Cardiac muscle cell (in vitro differentiated cells and primary cell): ENCODE measurements at regions not wholly inside any gene's neighbourhood (a gene's known extent, or its start where the extent isn't known, plus 50 kb on each side); places are given as distances from the start of the nearest gene placed in this dataset.

Source experiments
- DNase-seq, 2 donors: peaks; one replicate each; pipeline versions ENCODE4 v3.0.0 to v3.0.0-alpha.2; 2010 to 2017; ENCODE audit warnings: low read depth in 1 of 2, low spot score in 1 of 2
- H3K27ac ChIP-seq: fragments of 200-600 bp; sonication (generic); 2 replicates; pipeline ENCODE4 v1.5.1; 2016
- H3K27me3 ChIP-seq: fragments of 200-600 bp; sonication (generic); 2 replicates; pipeline ENCODE4 v1.6.0; 2016; ENCODE audit warnings: control low read depth
- H3K36me3 ChIP-seq: fragments of 200-600 bp; sonication (generic); 2 replicates; pipeline ENCODE4 v1.5.1; 2016; ENCODE audit warnings: control low read depth
- H3K4me1 ChIP-seq: fragments of 200-600 bp; sonication (generic); 2 replicates; pipeline ENCODE4 v1.8.1; 2017; ENCODE audit warnings: low read depth, mild to moderate bottlenecking, mixed run types
- H3K4me3 ChIP-seq: fragments of 200-600 bp; sonication (generic); 2 replicates; pipeline ENCODE4 v1.5.1; 2016; ENCODE audit warnings: mild to moderate bottlenecking
- H3K9me3 ChIP-seq: fragments of 200-600 bp; sonication (generic); 2 replicates; pipeline ENCODE4 v1.5.1; 2017; ENCODE audit warnings: low read depth, mild to moderate bottlenecking, control low read depth
- CTCF ChIP-seq: IDR thresholded peaks from 2 replicates; pipeline ENCODE4 v1.5.1; 2012; ENCODE audit warnings: low read depth, mild to moderate bottlenecking, low read length

- Histone ChIP-seq H3K36me3 (no peaks in the 10 kb centered on the region), H3K27ac (no peak overlapping the region), H3K4me3 (no peak overlapping the region), H3K4me1 (no peaks in the 10 kb centered on the region), H3K27me3 (no peaks in the 10 kb centered on the region), H3K9me3 (no peaks in the 10 kb centered on the region)
- no peak for DNase-seq
- no peak for TF ChIP-seq CTCF
Measured at GRCh38 chr3:144073698-144074097, 102.1 kb downstream of the DIPK2A start.

- no peak for TF ChIP-seq CTCF
Measured at GRCh38 chr3:144079634-144080033, 108.0 kb downstream of the DIPK2A start.

GRCh38 chr3:144084929-144085328 is 113.3 kb downstream of the DIPK2A start:
- no peak overlapping the region for H3K27ac ChIP-seq
- H3K4me1 ChIP-seq = no peaks in the 10 kb centered on the region
- no peaks in the 10 kb centered on the region for H3K36me3 ChIP-seq
- no peaks in the 10 kb centered on the region for H3K27me3 ChIP-seq
- no peak overlapping the region for H3K4me3 ChIP-seq
- H3K9me3 ChIP-seq = no peaks in the 10 kb centered on the region
- TF ChIP-seq CTCF = no peak
- no peak for DNase-seq

More at GRCh38 chr3:144079634-144080033, 108.0 kb downstream of the DIPK2A start:
- Histone ChIP-seq H3K27ac (no peak overlapping the region), H3K36me3 (no peaks in the 10 kb centered on the region), H3K4me1 (no peaks in the 10 kb centered on the region), H3K4me3 (no peak overlapping the region), H3K27me3 (no peaks in the 10 kb centered on the region), H3K9me3 (no peaks in the 10 kb centered on the region)
- no peak for DNase-seq

GRCh38 chr3:144085964-144086363 is 114.3 kb downstream of the DIPK2A start:
- Histone ChIP-seq H3K27me3 (no peaks in the 10 kb centered on the region), H3K4me3 (no peak overlapping the region), H3K27ac (no peak overlapping the region), H3K9me3 (no peaks in the 10 kb centered on the region), H3K4me1 (no peaks in the 10 kb centered on the region), H3K36me3 (no peaks in the 10 kb centered on the region)
- DNase-seq = peak in 1 of 2 donors; percentile 81
- TF ChIP-seq CTCF = no peak

- H3K36me3 ChIP-seq = no peaks in the 10 kb centered on the region
- no peak for TF ChIP-seq CTCF
Measured at GRCh38 chr3:144096016-144096415, 124.4 kb downstream of the DIPK2A start.

GRCh38 chr3:144097163-144097562 is 125.5 kb downstream of the DIPK2A start:
- DNase-seq = no peak
- H3K4me3 ChIP-seq = no peak overlapping the region
- H3K36me3 ChIP-seq = no peaks in the 10 kb centered on the region
- H3K9me3 ChIP-seq = no peaks in the 10 kb centered on the region
- no peak overlapping the region for H3K27ac ChIP-seq
- no peaks in the 10 kb centered on the region for H3K4me1 ChIP-seq
- no peak for TF ChIP-seq CTCF
- H3K27me3 ChIP-seq = no peaks in the 10 kb centered on the region

More at GRCh38 chr3:144096016-144096415, 124.4 kb downstream of the DIPK2A start:
- Histone ChIP-seq H3K4me1 (no peaks in the 10 kb centered on the region), H3K27ac (no peak overlapping the region), H3K27me3 (no peaks in the 10 kb centered on the region), H3K4me3 (no peak overlapping the region), H3K9me3 (no peaks in the 10 kb centered on the region)
- DNase-seq = no peak
